SK-MEL-5 (cell line): ENCODE measurements at regions not wholly inside any gene's neighbourhood (a gene's known extent, or its start where the extent isn't known, plus 50 kb on each side); places are given as distances from the start of the nearest gene placed in this dataset.
A peak's percentile ranks its signal among the peaks of the same experiment; 100 is the strongest.
"Not testable (repeated sequence)": the region's sequence is repeated elsewhere in the genome, so short reads cannot be mapped to it uniquely, and the experiment has no call there.

Experiments used
- DNase-seq: peaks from one replicate; pipeline ENCODE4 v3.0.0-alpha.2; 2016; ENCODE audit warnings: low read depth, low spot score
- in situ Hi-C: cut with HindIII; loops from 2 replicates; pipeline ENCODE4 v1.10.0; 2016; ENCODE audit warnings: low sequenced_read_pairs, high pct_unique_total_duplicates, low pct_unique_long_range_greater_than_20kb

DNA sequence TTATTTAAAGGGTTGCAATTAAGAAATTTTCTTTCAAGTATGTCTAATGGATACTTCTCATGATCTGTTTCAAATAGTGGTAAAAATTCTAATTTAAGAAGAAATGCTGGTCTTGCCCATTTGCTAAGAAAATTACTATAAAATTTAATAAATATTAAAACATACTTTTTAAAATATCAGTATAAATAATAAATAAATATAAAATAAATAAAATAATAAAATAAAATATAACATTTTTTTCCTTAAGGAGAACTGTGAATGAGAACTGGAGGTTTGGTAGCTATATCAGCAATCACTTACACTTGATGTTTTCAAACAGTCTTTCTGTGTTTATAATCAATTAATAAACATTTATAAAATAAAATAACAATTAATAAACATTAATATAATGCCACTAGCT is 266.1 kb downstream of the HGF start:
- in situ Hi-C loops = loop anchor here (25.0 kb wide), 1 partner anchor 234 kb away; no protein-coding TSS in a partner anchor
- DNase-seq = no peak

GRCh38 chr7:81503336-81503735 is 266.5 kb downstream of the HGF start:
- no peak for DNase-seq
- in situ Hi-C loops = loop anchor here (25.0 kb wide), 1 partner anchor 234 kb away; no protein-coding TSS in a partner anchor

GRCh38 chr7:81501220-81501619 is 268.6 kb downstream of the HGF start:
- DNase-seq = peak; percentile 68

GRCh38 chr7:81500631-81501030 is 269.2 kb downstream of the HGF start:
- in situ Hi-C loops = loop anchor here (25.0 kb wide), 1 partner anchor 237 kb away; no protein-coding TSS in a partner anchor
- no peak for DNase-seq

More at GRCh38 chr7:81501220-81501619, 268.6 kb downstream of the HGF start:
- in situ Hi-C loops = loop anchor here (25.0 kb wide), 1 partner anchor 236 kb away; no protein-coding TSS in a partner anchor

DNA sequence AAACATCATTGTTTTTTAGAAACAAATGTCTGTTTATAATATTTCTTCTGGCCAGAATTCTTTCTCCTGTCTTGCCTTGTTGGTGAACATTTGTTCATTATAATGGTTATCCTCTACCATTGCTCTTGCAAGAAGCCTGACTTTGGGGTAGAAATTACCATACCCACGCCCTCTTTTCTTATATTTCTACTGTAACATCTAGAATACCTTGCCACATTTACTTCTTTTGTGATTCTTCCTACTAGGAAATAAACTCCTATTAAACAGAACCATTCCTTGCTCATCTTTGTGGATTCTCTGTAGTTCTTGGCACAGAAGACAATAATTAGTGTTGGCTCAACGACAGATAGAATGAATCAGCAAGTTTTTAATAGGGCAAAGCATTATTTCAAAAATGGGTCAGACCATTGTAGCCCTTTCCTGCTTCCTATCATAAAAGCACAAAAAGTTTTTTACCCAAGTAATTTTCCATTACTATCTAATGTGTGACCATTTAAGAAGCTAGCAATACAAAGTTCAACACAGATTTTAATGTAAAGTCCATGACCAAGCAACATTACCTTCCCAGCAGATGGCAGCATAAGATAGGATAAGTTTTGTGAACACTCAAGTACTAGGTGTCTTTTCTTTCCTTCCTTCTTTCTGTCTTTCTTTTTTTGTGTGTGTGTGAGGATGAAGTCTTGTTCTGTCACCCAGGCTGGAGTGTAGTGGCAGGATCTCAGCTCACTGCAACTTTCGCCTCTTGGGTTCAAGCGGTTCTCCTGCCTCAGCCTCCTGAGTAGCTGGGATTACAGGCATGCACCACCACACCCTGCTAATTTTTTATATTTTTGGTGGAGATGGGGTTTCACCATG is 270.4 kb downstream of the HGF start:
- in situ Hi-C loops = loop anchor here (25.0 kb wide), 1 partner anchor 238 kb away; no protein-coding TSS in a partner anchor

GRCh38 chr7:81498176-81498575 is 271.7 kb downstream of the HGF start:
- in situ Hi-C loops = no loop called here
- DNase-seq = no peak

More for the DNA sequence above, 270.4 kb downstream of the HGF start:
- DNase-seq = peak; percentile 90

DNA sequence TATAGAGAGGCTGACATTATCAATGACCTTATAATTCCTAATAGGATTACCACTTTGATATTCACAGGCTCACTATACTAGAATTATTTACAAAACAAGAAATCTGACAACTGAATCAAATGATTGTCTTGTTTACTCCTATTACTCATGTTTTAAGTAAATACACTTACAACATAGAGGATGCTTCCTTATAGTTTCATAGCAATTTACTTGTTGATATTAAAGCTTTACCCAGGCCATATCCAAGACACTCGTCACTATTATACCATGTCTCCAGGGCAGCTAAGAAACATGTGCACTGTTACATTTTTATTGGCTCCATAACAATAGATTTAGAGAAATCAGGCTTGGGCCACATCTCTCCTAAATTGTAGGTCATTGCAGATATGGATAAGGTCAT is 276.9 kb downstream of the HGF start:
- in situ Hi-C loops = loop anchor here (5.0 kb wide), 1 partner anchor 519 kb away; no protein-coding TSS in a partner anchor
- no peak for DNase-seq

DNA sequence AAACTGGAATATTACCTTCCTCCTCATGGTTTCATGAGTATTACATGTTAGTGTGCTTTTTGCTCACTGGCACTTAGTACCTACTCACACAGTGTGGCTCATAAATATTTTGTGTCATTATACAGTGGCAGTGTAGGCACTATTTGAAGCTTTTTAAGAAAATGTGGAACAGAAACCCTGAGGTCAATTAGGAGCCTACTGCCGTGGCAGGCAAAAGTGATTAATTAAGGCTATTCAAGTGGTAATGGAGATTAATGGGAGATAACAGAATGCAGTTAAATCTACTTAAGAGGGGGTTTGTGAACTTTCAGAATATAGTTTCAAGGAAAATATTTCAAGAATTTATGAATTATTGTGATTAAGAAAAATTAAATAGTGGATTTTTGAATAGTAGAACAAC is 277.6 kb downstream of the HGF start:
- in situ Hi-C loops = loop anchor here (5.0 kb wide), 1 partner anchor 520 kb away; no protein-coding TSS in a partner anchor
- DNase-seq = no peak

DNA sequence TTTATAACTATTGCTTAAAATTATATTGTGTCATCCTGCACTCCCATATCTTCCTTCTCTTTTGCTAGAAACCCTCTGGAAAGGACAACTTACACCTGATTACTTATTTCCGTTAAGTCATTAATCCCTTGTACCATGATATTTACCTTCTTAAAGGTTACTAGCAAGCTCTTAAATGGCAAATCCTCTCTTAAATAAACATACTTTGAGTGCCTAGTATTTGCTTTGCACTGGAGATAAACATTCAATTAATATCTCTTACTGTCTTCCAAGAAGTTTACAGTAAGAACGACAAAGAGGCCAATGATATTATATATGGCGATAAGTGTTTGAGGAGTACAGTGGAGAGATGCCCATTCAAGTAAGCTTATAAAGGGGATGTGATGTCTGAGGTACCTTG is 278.3 kb downstream of the HGF start:
- in situ Hi-C loops = loop anchor here (5.0 kb wide), 1 partner anchor 521 kb away; no protein-coding TSS in a partner anchor
- no peak for DNase-seq

- in situ Hi-C loops = no loop called here
- no peak for DNase-seq
Observed at GRCh38 chr7:81488210-81488609, 281.6 kb downstream of the HGF start.

GRCh38 chr7:81487516-81487915 is 282.3 kb downstream of the HGF start:
- DNase-seq = no peak
- in situ Hi-C loops = no loop called here

GRCh38 chr7:81484261-81484660 is 285.6 kb downstream of the HGF start:
- DNase-seq = peak; percentile 52
- in situ Hi-C loops = no loop called here

GRCh38 chr7:81482600-81483186 is 287.2 kb downstream of the HGF start:
- peak; percentile 58 for DNase-seq
- in situ Hi-C loops = no loop called here

- in situ Hi-C loops = no loop called here
- no peak for DNase-seq
Observed at GRCh38 chr7:81478664-81479063, 291.2 kb downstream of the HGF start.

DNA sequence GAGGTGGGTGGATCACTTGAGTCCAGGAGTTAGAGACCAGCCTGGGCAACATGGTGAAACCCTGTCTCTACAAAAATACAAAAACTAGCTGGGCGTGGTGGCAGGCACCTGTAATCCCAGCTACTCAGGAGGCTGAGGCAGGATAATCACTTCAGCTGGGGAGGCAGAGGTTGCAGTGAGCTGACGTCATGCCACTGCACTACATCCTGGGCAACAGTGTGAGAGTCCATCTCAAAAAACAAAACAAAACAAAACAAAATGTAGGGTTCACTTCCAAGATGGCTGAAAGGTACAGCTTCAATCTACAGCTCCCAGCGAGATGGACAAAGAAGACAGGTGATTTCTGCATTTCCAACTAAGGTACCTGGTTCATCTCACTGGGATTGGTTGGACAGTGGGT is 291.6 kb downstream of the HGF start:
- in situ Hi-C loops, DNase-seq: not testable (repeated sequence)

DNA sequence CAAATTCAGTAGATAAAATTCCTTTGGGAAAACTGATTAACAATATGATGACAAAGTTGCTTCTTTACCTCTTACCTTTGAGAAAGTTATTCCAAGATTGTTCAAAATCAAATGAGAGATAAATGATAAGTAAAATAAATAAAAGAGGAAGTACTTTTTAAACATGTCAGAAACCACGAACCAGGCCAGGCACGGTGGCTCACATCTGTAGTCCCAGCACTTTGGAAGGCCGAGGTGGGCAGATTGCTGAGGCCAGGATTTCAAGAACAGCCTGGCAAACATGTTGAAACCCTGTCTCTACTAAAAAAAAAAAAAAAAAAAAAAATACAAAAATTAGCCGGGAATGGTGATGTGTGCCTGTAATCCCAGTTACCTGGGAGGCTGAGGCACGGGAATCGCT is 296.6 kb downstream of the HGF start:
- in situ Hi-C loops = no loop called here
- no peak for DNase-seq

DNA sequence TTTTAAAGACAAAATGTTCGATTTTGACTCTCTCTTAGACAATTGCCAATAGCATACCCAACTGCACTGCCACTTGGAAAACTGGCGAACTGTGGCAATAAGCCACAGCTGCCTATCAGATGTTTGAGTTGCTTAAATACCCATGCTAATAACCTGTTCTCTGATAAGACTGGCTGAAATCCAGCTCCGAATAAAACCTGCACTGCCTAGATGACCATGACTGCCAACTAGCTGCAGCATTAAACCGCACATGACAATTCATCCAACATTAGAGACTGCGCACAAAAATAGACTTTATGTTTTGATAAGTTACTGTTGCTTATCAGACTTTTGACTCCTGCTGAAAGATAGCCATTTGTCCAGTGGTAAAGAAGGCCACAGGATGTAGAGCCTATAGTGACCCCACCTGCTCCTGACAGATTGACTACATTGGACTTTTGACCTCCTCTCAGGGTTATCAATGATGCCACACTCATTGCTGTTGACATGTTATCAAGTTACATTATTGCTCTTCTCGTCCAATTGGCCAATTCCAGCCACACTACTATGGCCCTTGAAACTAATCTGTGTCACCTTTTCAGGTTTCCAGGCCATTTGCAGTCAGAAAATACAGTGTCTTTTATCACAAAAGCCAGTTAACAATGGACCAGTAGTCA is 299.0 kb downstream of the HGF start:
- no peak for DNase-seq
- in situ Hi-C loops = no loop called here
